SK-N-SH (cell line): ENCODE measurements at regions not wholly inside any gene's neighbourhood (a gene's known extent, or its start where the extent isn't known, plus 50 kb on each side); places are given as distances from the start of the nearest gene placed in this dataset.
A peak's percentile ranks its signal among the peaks of the same experiment; 100 is the strongest.
"Not testable (repeated sequence)": the region's sequence is repeated elsewhere in the genome, so short reads cannot be mapped to it uniquely, and the experiment has no call there.

Source experiments
- CTCF ChIA-PET: fragments of 300-600, 350-600 bp; formaldehyde crosslinking; extraction: SDS; loops from one replicate; lab custom pipeline; 2021; lab: Yijun Ruan, JAX
- POLR2A ChIA-PET: fragments of 350-600 bp; sonication (Branson Sonifier 250); formaldehyde crosslinking; extraction: SDS; loops from one replicate; lab custom pipeline; 2020; ENCODE audit warnings: antibody characterized with exemption, inconsistent platforms; lab: Yijun Ruan, JAX
- DNase-seq: peaks from one replicate; pipeline ENCODE4 v3.0.0; 2012
- H2AFZ ChIP-seq: fragments of 200-600 bp; sonication (generic); 2 replicates; pipeline ENCODE4 v1.8.1; 2016; ENCODE audit warnings: antibody characterized with exemption, mild to moderate bottlenecking, low read depth
- H3F3A ChIP-seq: fragments of 200-600 bp; sonication (generic); replicated peaks from 2 replicates; pipeline ENCODE3; 2016; ENCODE audit warnings: antibody characterized with exemption, mild to moderate bottlenecking; ENCODE audit not compliant: insufficient read depth
- H3K27ac ChIP-seq, 2 experiments: fragments of 200-500 bp in 1 of 2; fragments of 200-600 bp in 1 of 2; sonication (Bioruptor generic) in 1 of 2; sonication (generic), shearing (Covaris generic) in 1 of 2; 2 replicates each; pipeline versions ENCODE4 v1.5.1 to v1.6.1; 2014 to 2016; ENCODE audit warnings: low read depth in 2 of 2, inconsistent platforms in 1 of 2, low read length in 1 of 2, mild to moderate bottlenecking in 1 of 2, mixed read lengths in 1 of 2
- H3K27me3 ChIP-seq: fragments of 200-600 bp; sonication (generic), shearing (Covaris generic); 2 replicates; pipeline ENCODE4 v1.6.1; 2016; ENCODE audit warnings: mixed run types; ENCODE audit not compliant: insufficient read depth
- H3K36me3 ChIP-seq, 2 experiments: fragments of 200-500 bp in 1 of 2; fragments of 200-600 bp in 1 of 2; sonication (Bioruptor generic) in 1 of 2; sonication (generic) in 1 of 2; replicated peaks in 1 of 2; 2 replicates each; pipeline versions ENCODE3 to v1.5.1; 2014 to 2016; ENCODE audit warnings: low read length in 1 of 2, mild to moderate bottlenecking in 1 of 2; ENCODE audit not compliant: insufficient read depth in 2 of 2, control insufficient read depth in 1 of 2
- H3K4me1 ChIP-seq, 2 experiments: fragments of 200-500 bp in 1 of 2; fragments of 200-600 bp in 1 of 2; sonication (Bioruptor generic) in 1 of 2; sonication (generic), shearing (Covaris generic) in 1 of 2; 2 replicates each; pipeline versions ENCODE4 v1.5.1 to v1.6.1; 2014 to 2016; ENCODE audit warnings: low read depth in 1 of 2, low read length in 1 of 2, mixed run types in 1 of 2; ENCODE audit not compliant: insufficient read depth in 2 of 2, control insufficient read depth in 1 of 2
- H3K4me2 ChIP-seq: fragments of 200-600 bp; sonication (generic), shearing (Covaris generic); 2 replicates; pipeline ENCODE4 v1.6.1; 2017; ENCODE audit warnings: mixed run types
- H3K4me3 ChIP-seq, 2 experiments: fragments of 200-500 bp in 1 of 2; fragments of 200-600 bp in 1 of 2; sonication (Bioruptor generic) in 1 of 2; sonication (generic), shearing (Covaris generic) in 1 of 2; 2 replicates each; pipeline versions ENCODE4 v1.5.1 to v1.8.1; 2014 to 2016; ENCODE audit warnings: low read depth in 2 of 2, inconsistent platforms in 1 of 2, low read length in 1 of 2, mild to moderate bottlenecking in 1 of 2, mixed read lengths in 1 of 2, moderate library complexity in 1 of 2
- H3K79me2 ChIP-seq: fragments of 200-600 bp; sonication (generic); 2 replicates; pipeline ENCODE4 v1.8.1; 2017; ENCODE audit warnings: mild to moderate bottlenecking; ENCODE audit not compliant: insufficient read depth
- H3K9ac ChIP-seq: fragments of 200-600 bp; sonication (generic); 2 replicates; pipeline ENCODE4 v1.6.1; 2017; ENCODE audit warnings: mixed run types
- H3K9me2 ChIP-seq: fragments of 200-600 bp; sonication (generic); 2 replicates; pipeline ENCODE4 v1.6.1; 2017; ENCODE audit warnings: mixed run types
- H3K9me3 ChIP-seq: fragments of 200-600 bp; sonication (generic); 2 replicates; pipeline ENCODE4 v1.6.1; 2017; ENCODE audit warnings: mixed run types, mild to moderate bottlenecking, moderate library complexity
- H4K20me1 ChIP-seq: fragments of 200-600 bp; sonication (generic); 2 replicates; pipeline ENCODE4 v1.6.1; 2017; ENCODE audit warnings: mild to moderate bottlenecking, mixed run types; ENCODE audit not compliant: insufficient read depth
- CHD2 ChIP-seq: fragments of 150-350 bp; IDR thresholded peaks from 2 replicates; pipeline ENCODE4 v1.6.1; 2018; ENCODE audit warnings: low read length; ENCODE audit not compliant: partially characterized antibody
- CTCF ChIP-seq: fragments of 200-600 bp; sonication (generic); IDR thresholded peaks from 2 replicates; pipeline ENCODE4 v1.6.1; 2017; ENCODE audit warnings: antibody characterized with exemption, mild to moderate bottlenecking, moderate library complexity
- MAX ChIP-seq: IDR thresholded peaks from 2 replicates; pipeline ENCODE4 v1.4.0; 2012; ENCODE audit warnings: low read depth
- NFIC ChIP-seq: IDR thresholded peaks from 2 replicates; pipeline ENCODE4 v1.4.0; 2012; ENCODE audit warnings: borderline replicate concordance
- RCOR1 ChIP-seq: fragments of 150-350 bp; IDR thresholded peaks from 2 replicates; pipeline ENCODE4 v1.6.1; 2017; ENCODE audit warnings: antibody characterized with exemption, low read length
- RFX5 ChIP-seq: IDR thresholded peaks from 2 replicates; pipeline ENCODE4 v1.6.1; 2012; ENCODE audit warnings: mild to moderate bottlenecking, improper control_type of control experiment, low read length
- RXRA ChIP-seq: IDR thresholded peaks from 2 replicates; pipeline ENCODE4 v1.4.0; 2012; ENCODE audit warnings: low read depth, mild to moderate bottlenecking, borderline replicate concordance
- YY1 ChIP-seq: IDR thresholded peaks from 2 replicates; pipeline ENCODE4 v1.4.0; 2012; ENCODE audit warnings: low read depth, mild to moderate bottlenecking
- WGBS: methylation state at CpG from one replicate; pipeline ENCODE4 v1.1.6; 2017; ENCODE audit warnings: low lambda C conversion rate; 5-methylcytosine and 5-hydroxymethylcytosine counted together

- Histone ChIP-seq H4K20me1 (no peaks in the 10 kb centered on the region), H3K27me3 (no peaks in the 10 kb centered on the region; the same call in 1 of the 2 replicates), H3K27ac (no peak overlapping the region), H3K79me2 (no peaks in the 10 kb centered on the region), H3K9ac (no peak overlapping the region), H3K4me3 (no peak overlapping the region), H3K9me3 (no peaks in the 10 kb centered on the region), H3K4me1 (no peaks in the 10 kb centered on the region; a peak in 1 of 4 replicates), H3K9me2 (no peaks in the 10 kb centered on the region), H3K36me3 (no peaks in the 10 kb centered on the region), H3F3A (no peaks in the 10 kb centered on the region), H3K4me2 (no peak overlapping the region), H2AFZ (no peak overlapping the region)
- no peak for DNase-seq
- TF ChIP-seq RXRA (no peak), CTCF (no peak), RCOR1 (0 out of 2 replicates have a peak, but pooled peaks have one; percentile 42), CHD2 (no peak), YY1 (no peak)
- POLR2A ChIA-PET, result no interaction called here
- 7% methylated on average over 2 of the region's 2 CpGs for WGBS
- CTCF ChIA-PET, result no interaction called here
Measured at GRCh38 chr15:22231603-22232002, 151.3 kb downstream of the OR4M2 start.

DNA sequence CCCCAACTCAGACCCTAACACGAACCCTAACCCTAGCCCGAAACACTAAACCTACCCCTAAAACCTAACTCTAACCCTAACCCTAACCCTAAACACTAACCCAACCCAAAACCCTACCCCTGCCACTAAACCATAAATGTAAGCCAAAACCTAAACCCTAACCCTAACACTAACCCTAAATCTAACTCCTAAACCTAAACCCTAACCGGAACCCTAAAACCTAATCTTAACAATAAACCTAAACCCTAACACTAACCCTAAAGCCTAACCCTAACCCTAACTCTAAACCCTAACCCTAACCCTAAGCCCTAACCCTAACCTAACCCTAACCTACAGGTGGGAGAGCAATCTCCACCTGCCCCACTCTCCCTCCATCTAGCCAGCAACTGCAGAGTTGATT is 152.3 kb downstream of the OR4M2 start:
- Histone ChIP-seq H3K9me3 (no peaks in the 10 kb centered on the region), H3K4me2 (no peak overlapping the region), H3K9me2 (no peaks in the 10 kb centered on the region), H3K79me2 (no peaks in the 10 kb centered on the region), H3K36me3 (no peaks in the 10 kb centered on the region), H3K4me3 (no peak overlapping the region), H3F3A (no peaks in the 10 kb centered on the region), H3K27ac (no peak overlapping the region), H3K27me3 (no peaks in the 10 kb centered on the region), H3K9ac (no peak overlapping the region), H2AFZ (no peak overlapping the region), H4K20me1 (no peaks in the 10 kb centered on the region), H3K4me1 (no peaks in the 10 kb centered on the region; a peak in 1 of 4 replicates)
- no peak for DNase-seq
- no peak for TF ChIP-seq MAX
- no peak for TF ChIP-seq RFX5
- no peak for TF ChIP-seq NFIC
- no peak for TF ChIP-seq YY1
- POLR2A ChIA-PET, result no interaction called here
- CTCF ChIA-PET, result no interaction called here
- WGBS, result 44% methylated on average over 3 of the region's 3 CpGs

DNA sequence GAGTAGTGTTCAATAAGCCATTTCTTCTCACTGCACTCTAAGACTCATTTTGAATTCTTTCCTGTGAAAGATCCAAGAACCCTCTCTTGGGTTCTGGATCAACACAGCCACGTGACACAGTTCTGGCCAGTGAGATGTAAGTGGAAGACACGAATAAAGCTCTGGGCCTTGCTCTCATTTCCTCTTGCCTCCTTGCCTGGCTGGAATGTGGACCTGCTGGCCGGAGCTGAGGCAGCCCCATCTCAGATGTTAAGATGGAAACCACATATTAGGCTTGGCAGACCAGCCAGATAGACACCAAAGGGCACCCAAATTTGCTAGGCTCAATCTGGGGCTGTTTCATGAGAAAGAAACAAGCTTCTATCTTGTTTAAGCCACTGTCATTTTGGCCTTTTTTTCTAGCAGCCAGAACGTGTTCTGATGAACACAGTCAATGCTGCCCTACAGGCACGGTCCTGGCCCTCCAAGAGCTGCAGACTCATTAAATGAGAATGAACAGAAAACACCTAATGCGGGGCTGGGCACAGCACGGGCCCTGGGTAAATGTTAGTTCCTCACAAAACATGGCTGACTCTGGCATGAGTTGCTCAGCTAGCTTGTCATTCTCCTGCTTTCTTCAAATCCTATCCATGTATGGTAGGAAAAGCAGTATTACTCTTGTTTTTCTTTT is 155.1 kb downstream of the OR4M2 start:
- H3F3A ChIP-seq, POLR2A ChIA-PET, H3K9me3 ChIP-seq, H2AFZ ChIP-seq, H3K9ac ChIP-seq, H3K27ac ChIP-seq, H4K20me1 ChIP-seq, H3K79me2 ChIP-seq, H3K9me2 ChIP-seq, H3K4me2 ChIP-seq, H3K36me3 ChIP-seq, H3K27me3 ChIP-seq, H3K4me1 ChIP-seq, H3K4me3 ChIP-seq, DNase-seq: not testable (repeated sequence)
- CTCF ChIA-PET, result interaction anchor here (1.0 to 2.9 kb wide), 2 partner anchors 12 to 1879 kb away, joined by 3 to 11 read pairs; no protein-coding TSS in a partner anchor
- 16% methylated on average over 7 of the region's 7 CpGs for WGBS
